ENCODE measurements at regions not wholly inside any gene's neighbourhood (a gene's known extent, or its start where the extent isn't known, plus 50 kb on each side); places are given as distances from the start of the nearest gene placed in this dataset.
"Not testable (repeated sequence)": the region's sequence is repeated elsewhere in the genome, so short reads cannot be mapped to it uniquely, and the experiment has no call there.

DNA sequence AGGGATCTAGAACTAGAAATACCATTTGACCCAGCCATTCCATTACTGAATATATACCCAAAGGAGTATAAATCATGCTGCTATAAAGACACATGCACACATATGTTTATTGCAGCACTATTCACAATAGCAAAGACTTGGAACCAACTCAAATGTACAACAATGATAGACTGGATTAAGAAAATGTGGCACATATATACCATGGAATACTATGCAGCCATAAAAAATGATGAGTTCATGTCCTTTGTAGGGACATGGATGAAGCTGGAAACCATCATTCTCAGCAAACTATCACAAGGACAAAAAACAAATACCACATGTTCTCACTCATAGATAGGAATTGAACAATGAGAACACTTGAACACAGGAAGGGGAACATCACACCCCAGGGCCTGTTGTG is 125.6 kb downstream of the NUFIP1 start:
- TF ChIP-seq, protein P1, sequence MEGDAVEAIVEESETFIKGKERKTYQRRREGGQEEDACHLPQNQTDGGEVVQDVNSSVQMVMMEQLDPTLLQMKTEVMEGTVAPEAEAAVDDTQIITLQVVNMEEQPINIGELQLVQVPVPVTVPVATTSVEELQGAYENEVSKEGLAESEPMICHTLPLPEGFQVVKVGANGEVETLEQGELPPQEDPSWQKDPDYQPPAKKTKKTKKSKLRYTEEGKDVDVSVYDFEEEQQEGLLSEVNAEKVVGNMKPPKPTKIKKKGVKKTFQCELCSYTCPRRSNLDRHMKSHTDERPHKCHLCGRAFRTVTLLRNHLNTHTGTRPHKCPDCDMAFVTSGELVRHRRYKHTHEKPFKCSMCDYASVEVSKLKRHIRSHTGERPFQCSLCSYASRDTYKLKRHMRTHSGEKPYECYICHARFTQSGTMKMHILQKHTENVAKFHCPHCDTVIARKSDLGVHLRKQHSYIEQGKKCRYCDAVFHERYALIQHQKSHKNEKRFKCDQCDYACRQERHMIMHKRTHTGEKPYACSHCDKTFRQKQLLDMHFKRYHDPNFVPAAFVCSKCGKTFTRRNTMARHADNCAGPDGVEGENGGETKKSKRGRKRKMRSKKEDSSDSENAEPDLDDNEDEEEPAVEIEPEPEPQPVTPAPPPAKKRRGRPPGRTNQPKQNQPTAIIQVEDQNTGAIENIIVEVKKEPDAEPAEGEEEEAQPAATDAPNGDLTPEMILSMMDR (IDR thresholded peaks at IDR 0.05; ENCODE audit: borderline replicate concordance, extremely low read depth, low read length, poor library complexity, severe bottlenecking), result not testable (repeated sequence)
- not testable (repeated sequence) for TF ChIP-seq EZH2 (IDR thresholded peaks at IDR 0.05; ENCODE audit: borderline replicate concordance, low read depth, low read length, severe bottlenecking)
